CD14-positive monocyte (primary cell): ENCODE measurements at regions not wholly inside any gene's neighbourhood (a gene's known extent, or its start where the extent isn't known, plus 50 kb on each side); places are given as distances from the start of the nearest gene placed in this dataset.

Source experiments
- DNase-seq, 3 donors: peaks; one replicate each; pipeline ENCODE4 v3.0.0-alpha.2; 2011 to 2022
- H2AFZ ChIP-seq: 2 replicates; pipeline ENCODE4 v1.6.0; 2012; ENCODE audit warnings: mild to moderate bottlenecking, low read depth, low read length, inconsistent platforms; ENCODE audit not compliant: insufficient read depth, poor library complexity, severe bottlenecking
- H3K27ac ChIP-seq, 2 donors: 1 replicate in 1 of 2; 2 replicates in 1 of 2; pipeline ENCODE4 v1.5.1; 2012 to 2013; ENCODE audit warnings: low read length in 2 of 2, control low read depth in 1 of 2, inconsistent platforms in 1 of 2, low read depth in 1 of 2, mild to moderate bottlenecking in 1 of 2
- H3K27me3 ChIP-seq, 2 donors: one replicate each; pipeline versions ENCODE4 v1.6.0 to v1.6.1; 2011 to 2013; ENCODE audit warnings: low read length in 2 of 2; ENCODE audit not compliant: control insufficient read depth in 2 of 2, insufficient read depth in 2 of 2
- H3K36me3 ChIP-seq, 2 donors: replicated peaks in 1 of 2; 1 replicate in 1 of 2; 2 replicates in 1 of 2; pipeline versions ENCODE4 v1.5.1 to v1.6.1; 2012 to 2013; ENCODE audit warnings: low read length in 2 of 2, control low read depth in 1 of 2, inconsistent platforms in 1 of 2, mild to moderate bottlenecking in 1 of 2; ENCODE audit not compliant: insufficient read depth in 2 of 2, control insufficient read depth in 1 of 2
- H3K4me1 ChIP-seq, 2 donors: 1 replicate in 1 of 2; 2 replicates in 1 of 2; pipeline versions ENCODE4 v1.5.1 to v1.6.1; 2012 to 2013; ENCODE audit warnings: low read length in 2 of 2, control low read depth in 1 of 2, inconsistent platforms in 1 of 2, mild to moderate bottlenecking in 1 of 2, moderate library complexity in 1 of 2; ENCODE audit not compliant: insufficient read depth in 2 of 2, control insufficient read depth in 1 of 2
- H3K4me2 ChIP-seq: replicated peaks from 2 replicates; pipeline ENCODE3; 2012; ENCODE audit warnings: low read length, moderate library complexity, mild to moderate bottlenecking; ENCODE audit not compliant: poor library complexity, severe bottlenecking; ENCODE audit errors: extremely low read depth
- H3K4me3 ChIP-seq, 3 experiments: fragments of 200-600 bp in 1 of 3; sonication (generic) in 1 of 3; replicated peaks in 1 of 3; 1 replicate in 2 of 3; 2 replicates in 1 of 3; pipeline ENCODE4 v1.5.1; 2011 to 2013; ENCODE audit warnings: low read length in 3 of 3, mild to moderate bottlenecking in 3 of 3, control low read depth in 2 of 3, low read depth in 2 of 3, inconsistent platforms in 1 of 3, moderate library complexity in 1 of 3
- H3K79me2 ChIP-seq: 2 replicates; pipeline ENCODE4 v1.6.0; 2012; ENCODE audit warnings: mild to moderate bottlenecking, control low read depth, inconsistent platforms, low read length, moderate library complexity; ENCODE audit not compliant: insufficient read depth
- H3K9ac ChIP-seq: 2 replicates; pipeline ENCODE4 v1.6.0; 2017; ENCODE audit warnings: low read length, mild to moderate bottlenecking; ENCODE audit not compliant: insufficient read depth, poor library complexity, severe bottlenecking
- H3K9me3 ChIP-seq, 2 donors: replicated peaks in 1 of 2; 1 replicate in 1 of 2; 2 replicates in 1 of 2; pipeline versions ENCODE4 v1.5.1 to v1.6.1; 2012 to 2013; ENCODE audit warnings: low read length in 2 of 2, control low read depth in 1 of 2; ENCODE audit not compliant: control insufficient read depth in 1 of 2, insufficient read depth in 1 of 2
- H4K20me1 ChIP-seq: 2 replicates; pipeline ENCODE4 v1.6.0; 2012; ENCODE audit warnings: mild to moderate bottlenecking, low read length, control low read depth, moderate library complexity; ENCODE audit not compliant: insufficient read depth
- H3K27ac Mint-ChIP-seq, 7 donors: one replicate each; pipeline ENCODE4 v1.8.0; 2020; ENCODE audit warnings: mild to moderate bottlenecking in 7 of 7, mixed read lengths in 7 of 7, moderate library complexity in 6 of 7, inconsistent platforms in 2 of 7
- H3K27me3 Mint-ChIP-seq, 3 donors: one replicate each; pipeline ENCODE4 v1.8.0; 2021 to 2022; ENCODE audit warnings: low read depth in 3 of 3, mild to moderate bottlenecking in 3 of 3, mixed read lengths in 3 of 3, moderate library complexity in 3 of 3, inconsistent platforms in 1 of 3
- H3K36me3 Mint-ChIP-seq, 2 donors: one replicate each; pipeline ENCODE4 v1.8.0; 2020; ENCODE audit warnings: mixed read lengths in 2 of 2, inconsistent platforms in 1 of 2, mild to moderate bottlenecking in 1 of 2
- H3K4me1 Mint-ChIP-seq: one replicate; pipeline ENCODE4 v1.8.0; 2020; ENCODE audit warnings: mild to moderate bottlenecking, mixed read lengths
- H3K4me3 Mint-ChIP-seq, 2 donors: one replicate each; pipeline ENCODE4 v1.8.0; 2020; ENCODE audit warnings: mild to moderate bottlenecking in 2 of 2, mixed read lengths in 2 of 2, moderate library complexity in 1 of 2
- H3K9me3 Mint-ChIP-seq, 7 donors: one replicate each; pipeline ENCODE4 v1.8.0; 2020 to 2022; ENCODE audit warnings: mixed read lengths in 7 of 7, mild to moderate bottlenecking in 6 of 7, moderate library complexity in 6 of 7, inconsistent platforms in 2 of 7
- WGBS: methylation state at CpG from one replicate; pipeline ENCODE4 v1.1.5; 2013; ENCODE audit warnings: missing lambda C conversion rate; ENCODE audit not compliant: insufficient coverage; 5-methylcytosine and 5-hydroxymethylcytosine counted together
- intact Hi-C, 2 donors: fragments of 100-400 bp; cut with micrococcal nuclease; formaldehyde crosslinking; loops; one replicate each; pipeline versions ENCODE4 v1.15.0 to v1.15.1; 2023
- TF ChIP-seq, protein P1 (sequence below): fragments of 200-600 bp; IDR thresholded peaks from one replicate; pipeline ENCODE4 v1.8.0; 2022; ENCODE audit warnings: antibody characterized with exemption, mild to moderate bottlenecking

DNA sequence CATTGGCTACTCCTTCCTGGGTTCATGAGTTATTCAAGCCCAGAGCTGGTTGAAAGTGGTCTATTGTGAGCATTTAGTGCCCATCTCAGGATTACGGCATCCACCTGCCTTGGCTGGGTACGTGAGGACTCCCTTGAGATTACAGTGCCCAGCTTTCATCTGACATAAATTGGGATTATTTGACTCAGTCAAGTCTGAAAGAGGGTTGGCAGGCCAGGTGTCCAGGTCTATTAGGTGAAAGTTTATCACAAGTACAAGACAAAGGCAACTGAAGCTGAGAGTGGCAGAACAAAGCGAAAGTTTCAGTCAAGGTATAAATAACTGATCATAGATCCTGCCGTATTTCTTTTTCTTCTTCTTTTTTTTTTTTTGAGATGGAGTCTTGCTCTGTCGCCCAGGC, 84.6 kb upstream of the ATF7IP start:
- H3K4me3 Mint-ChIP-seq: no peak overlapping the region

DNA sequence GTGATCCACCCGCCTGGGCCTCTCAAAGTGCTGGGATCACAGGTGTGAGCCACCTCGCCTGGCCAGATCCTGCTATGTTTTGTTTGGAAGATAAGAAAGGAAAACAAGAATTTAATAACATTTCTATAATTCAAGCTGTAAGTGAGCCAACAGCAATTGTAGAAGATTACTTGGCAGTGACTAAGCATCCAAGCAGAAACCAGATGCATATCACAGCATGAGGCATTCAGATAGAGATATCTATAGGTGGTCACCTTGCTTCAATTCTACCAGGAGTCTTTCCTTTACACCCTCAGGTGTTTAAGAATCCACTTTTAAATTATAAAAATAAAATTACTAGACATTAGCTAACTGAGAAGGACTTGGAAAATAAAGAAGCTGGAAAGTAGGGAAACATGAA, 83.9 kb upstream of the ATF7IP start:
- H3K36me3 Mint-ChIP-seq: no peaks in the 10 kb centered on the region
- Histone ChIP-seq H2AFZ (no peak overlapping the region), H3K4me1 (peaks cover 4 to 8% of the 10 kb centered on the region in 2 donors), H4K20me1 (no peaks in the 10 kb centered on the region), H3K79me2 (no peaks in the 10 kb centered on the region), H3K9ac (no peak overlapping the region), H3K4me2 (no peak overlapping the region), H3K9me3 (peaks cover 12 to 22% of the 10 kb centered on the region in 2 donors), H3K27ac (no peak overlapping the region), H3K4me3 (no peak overlapping the region), H3K27me3 (no peaks in the 10 kb centered on the region), H3K36me3 (no peaks in the 10 kb centered on the region)
- no peak overlapping the region for H3K27ac Mint-ChIP-seq
- DNase-seq: no peak
- H3K27me3 Mint-ChIP-seq: peaks cover 0 to 3% (median 2%) of the 10 kb centered on the region in 3 donors
- intact Hi-C loops: no loop called here
- H3K4me3 Mint-ChIP-seq: no peak overlapping the region
- TF ChIP-seq, protein P1, sequence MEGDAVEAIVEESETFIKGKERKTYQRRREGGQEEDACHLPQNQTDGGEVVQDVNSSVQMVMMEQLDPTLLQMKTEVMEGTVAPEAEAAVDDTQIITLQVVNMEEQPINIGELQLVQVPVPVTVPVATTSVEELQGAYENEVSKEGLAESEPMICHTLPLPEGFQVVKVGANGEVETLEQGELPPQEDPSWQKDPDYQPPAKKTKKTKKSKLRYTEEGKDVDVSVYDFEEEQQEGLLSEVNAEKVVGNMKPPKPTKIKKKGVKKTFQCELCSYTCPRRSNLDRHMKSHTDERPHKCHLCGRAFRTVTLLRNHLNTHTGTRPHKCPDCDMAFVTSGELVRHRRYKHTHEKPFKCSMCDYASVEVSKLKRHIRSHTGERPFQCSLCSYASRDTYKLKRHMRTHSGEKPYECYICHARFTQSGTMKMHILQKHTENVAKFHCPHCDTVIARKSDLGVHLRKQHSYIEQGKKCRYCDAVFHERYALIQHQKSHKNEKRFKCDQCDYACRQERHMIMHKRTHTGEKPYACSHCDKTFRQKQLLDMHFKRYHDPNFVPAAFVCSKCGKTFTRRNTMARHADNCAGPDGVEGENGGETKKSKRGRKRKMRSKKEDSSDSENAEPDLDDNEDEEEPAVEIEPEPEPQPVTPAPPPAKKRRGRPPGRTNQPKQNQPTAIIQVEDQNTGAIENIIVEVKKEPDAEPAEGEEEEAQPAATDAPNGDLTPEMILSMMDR: no peak
- peaks cover 9 to 31% (median 21%) of the 10 kb centered on the region in 7 donors for H3K9me3 Mint-ChIP-seq
- WGBS: no CpG with 5 or more reads among the region's 2 CpGs
- H3K4me1 Mint-ChIP-seq: peaks cover 9% of the 10 kb centered on the region

More for the DNA sequence above, 84.6 kb upstream of the ATF7IP start:
- Histone ChIP-seq H3K27me3 (no peaks in the 10 kb centered on the region), H3K27ac (no peak overlapping the region), H3K79me2 (no peaks in the 10 kb centered on the region), H3K9me3 (peaks cover 6 to 17% of the 10 kb centered on the region in 2 donors), H3K9ac (no peak overlapping the region), H4K20me1 (no peaks in the 10 kb centered on the region), H3K4me1 (peaks cover 8% of the 10 kb centered on the region in 2 donors), H2AFZ (no peak overlapping the region), H3K4me3 (no peak overlapping the region), H3K4me2 (no peak overlapping the region), H3K36me3 (no peaks in the 10 kb centered on the region)
- Mint-ChIP-seq H3K36me3 (peaks cover 0 to under 1% of the 10 kb centered on the region in 2 donors), H3K9me3 (peaks cover 7 to 31% (median 21%) of the 10 kb centered on the region in 7 donors), H3K4me1 (peaks cover 14% of the 10 kb centered on the region), H3K27ac (no peak overlapping the region), H3K27me3 (peaks cover 0 to 3% (median 2%) of the 10 kb centered on the region in 3 donors)
- TF ChIP-seq, protein P1: no peak
- 94% methylated on average over 3 of the region's 5 CpGs for WGBS
- intact Hi-C loops: no loop called here
- DNase-seq: no peak
